ENCODE measurements at regions not wholly inside any gene's neighbourhood (a gene's known extent, or its start where the extent isn't known, plus 50 kb on each side); places are given as distances from the start of the nearest gene placed in this dataset.

DNA sequence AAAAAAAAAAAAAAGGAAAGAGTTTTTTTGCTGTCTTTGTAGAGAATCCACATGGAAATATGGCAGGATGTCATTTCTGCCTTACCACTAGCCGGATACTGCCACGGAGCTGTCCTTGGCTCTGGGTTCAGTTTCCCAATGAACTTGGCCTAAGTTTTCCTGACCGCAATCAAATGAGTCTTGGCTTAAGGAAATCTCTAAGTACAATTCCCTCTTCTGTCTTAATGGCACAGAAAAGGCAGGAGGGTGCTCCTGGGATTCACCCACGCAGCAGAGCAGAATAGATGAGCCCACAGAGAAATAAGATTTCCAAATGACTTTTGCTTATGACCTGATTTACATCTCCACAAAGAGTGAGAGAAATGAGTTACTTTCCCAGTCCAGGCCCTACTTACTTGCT, 284.0 kb upstream of the VLDLR start:
- 29% methylated on average over 4 of the region's 4 CpGs for WGBS, 2 experiments (ENCODE audit: low coverage in 1 of 2, low lambda C conversion rate in 2 of 2, missing lambda C conversion rate in 2 of 2)

GRCh38 chr9:2338777-2339365, 282.7 kb upstream of the VLDLR start:
- Histone ChIP-seq H3K36me3 (ENCODE audit: low read depth) (no peaks in the 10 kb centered on the region), H3K9ac (no peak overlapping the region), H3K79me2 (ENCODE audit: insufficient read depth) (no peaks in the 10 kb centered on the region), H3K27me3 (replicated peaks; ENCODE audit: insufficient read depth) (no peaks in the 10 kb centered on the region), H3K27ac (no peak overlapping the region), H3K9me2 (ENCODE audit: insufficient read depth) (no peaks in the 10 kb centered on the region), H3K4me2 (ENCODE audit: unreplicated experiment) (no peak overlapping the region), H4K20me1 (ENCODE audit: insufficient read depth) (no peaks in the 10 kb centered on the region), H3K4me1 (ENCODE audit: insufficient read depth) (no peaks in the 10 kb centered on the region), H3K4me3 (no peak overlapping the region), H3K9me3 (ENCODE audit: low read depth) (no peaks in the 10 kb centered on the region), H2AFZ (no peak overlapping the region), H3F3A (ENCODE audit: insufficient read depth) (no peaks in the 10 kb centered on the region)
- DNase-seq = no peak
- TF ChIP-seq EZH2 (IDR thresholded peaks at IDR 0.05; ENCODE audit: insufficient read depth, poor library complexity, severe bottlenecking) = no peak
- no peak for TF ChIP-seq EZH2phosphoT487 (IDR thresholded peaks at IDR 0.05; ENCODE audit: insufficient read depth, low read depth)
- in situ Hi-C loops (cut with MboI) = no loop called here
- 52 to 66% methylated on average over 4 of the region's 4 CpGs for WGBS, 2 experiments (ENCODE audit: low coverage in 1 of 2, low lambda C conversion rate in 2 of 2, missing lambda C conversion rate in 2 of 2)

More for the DNA sequence above, 284.0 kb upstream of the VLDLR start:
- TF ChIP-seq EZH2phosphoT487 (IDR thresholded peaks at IDR 0.05; ENCODE audit: insufficient read depth, low read depth) (no peak), EZH2 (IDR thresholded peaks at IDR 0.05; ENCODE audit: insufficient read depth, poor library complexity, severe bottlenecking) (no peak)
- in situ Hi-C loops (cut with MboI) = no loop called here
- H3K4me2 ChIP-seq (ENCODE audit: unreplicated experiment) = no peak overlapping the region
- no peaks in the 10 kb centered on the region for H3K9me3 ChIP-seq (ENCODE audit: low read depth)
- H3K9ac ChIP-seq = no peak overlapping the region
- H2AFZ ChIP-seq = no peak overlapping the region
- peak; percentile 13 for DNase-seq
- no peaks in the 10 kb centered on the region for H3K36me3 ChIP-seq (ENCODE audit: low read depth)
- no peaks in the 10 kb centered on the region for H4K20me1 ChIP-seq (ENCODE audit: insufficient read depth)
- H3K4me1 ChIP-seq (ENCODE audit: insufficient read depth) = no peaks in the 10 kb centered on the region
- H3K27ac ChIP-seq = no peak overlapping the region
- H3F3A ChIP-seq (ENCODE audit: insufficient read depth) = no peaks in the 10 kb centered on the region
- H3K9me2 ChIP-seq (ENCODE audit: insufficient read depth) = no peaks in the 10 kb centered on the region
- no peak overlapping the region for H3K4me3 ChIP-seq
- H3K79me2 ChIP-seq (ENCODE audit: insufficient read depth) = no peaks in the 10 kb centered on the region
- no peaks in the 10 kb centered on the region for H3K27me3 ChIP-seq (replicated peaks; ENCODE audit: insufficient read depth)

- in situ Hi-C loops (cut with MboI) = no loop called here
- no peaks in the 10 kb centered on the region for H3F3A ChIP-seq (ENCODE audit: insufficient read depth)
- H3K36me3 ChIP-seq (ENCODE audit: low read depth) = no peaks in the 10 kb centered on the region
- H3K4me3 ChIP-seq = no peak overlapping the region
- H3K27me3 ChIP-seq (replicated peaks; ENCODE audit: insufficient read depth) = no peaks in the 10 kb centered on the region
- no peaks in the 10 kb centered on the region for H3K9me3 ChIP-seq (ENCODE audit: low read depth)
- H3K4me2 ChIP-seq (ENCODE audit: unreplicated experiment) = no peak overlapping the region
- DNase-seq = no peak
- H3K4me1 ChIP-seq (ENCODE audit: insufficient read depth) = no peaks in the 10 kb centered on the region
- H2AFZ ChIP-seq = no peak overlapping the region
- no peak overlapping the region for H3K9ac ChIP-seq
- no peak overlapping the region for H3K27ac ChIP-seq
- WGBS, 2 experiments (ENCODE audit: low coverage in 1 of 2, low lambda C conversion rate in 2 of 2, missing lambda C conversion rate in 2 of 2) = 59 to 73% methylated on average over 6 of the region's 6 CpGs
- TF ChIP-seq EZH2phosphoT487 (IDR thresholded peaks at IDR 0.05; ENCODE audit: insufficient read depth, low read depth) (no peak), EZH2 (IDR thresholded peaks at IDR 0.05; ENCODE audit: insufficient read depth, poor library complexity, severe bottlenecking) (no peak)
- no peaks in the 10 kb centered on the region for H3K9me2 ChIP-seq (ENCODE audit: insufficient read depth)
- no peaks in the 10 kb centered on the region for H4K20me1 ChIP-seq (ENCODE audit: insufficient read depth)
- no peaks in the 10 kb centered on the region for H3K79me2 ChIP-seq (ENCODE audit: insufficient read depth)
Measured at GRCh38 chr9:2339416-2339815, 282.2 kb upstream of the VLDLR start.

DNA sequence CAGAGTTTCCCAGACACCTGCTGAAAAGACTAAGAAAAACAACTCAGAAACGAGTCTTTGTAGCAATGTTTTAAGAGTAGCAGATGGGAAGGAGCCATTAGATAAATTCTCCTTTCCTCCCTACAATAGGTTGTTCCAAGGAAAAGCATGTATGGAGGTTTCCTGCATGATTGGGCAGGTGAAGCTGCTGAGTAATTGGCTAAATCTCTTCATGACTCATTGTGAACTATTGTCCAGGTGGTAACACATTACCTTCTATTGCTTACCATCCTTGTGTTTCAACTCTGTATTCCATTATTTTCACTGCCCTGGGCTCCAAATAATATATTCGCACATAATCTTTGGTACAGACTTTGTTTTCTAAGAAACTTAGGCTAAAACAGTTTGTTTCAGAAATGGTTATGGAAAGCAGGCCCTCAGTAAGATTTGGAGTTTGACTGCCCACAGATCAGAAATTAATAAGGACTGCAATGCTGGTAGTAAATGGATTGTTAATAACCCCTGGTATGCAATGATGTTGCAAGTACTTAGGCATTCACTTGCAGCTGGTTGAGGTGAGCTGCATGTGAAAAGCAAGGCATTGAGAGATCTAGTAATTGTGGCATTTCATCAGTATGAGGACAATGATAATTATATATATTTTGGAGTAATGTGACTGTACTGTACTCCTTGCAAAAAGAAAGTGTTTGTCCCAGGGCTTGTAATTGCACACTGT, 281.4 kb upstream of the VLDLR start:
- no peak for DNase-seq

More for the DNA sequence above, 281.4 kb upstream of the VLDLR start:
- H2AFZ ChIP-seq = no peak overlapping the region
- H3F3A ChIP-seq (ENCODE audit: insufficient read depth) = no peaks in the 10 kb centered on the region
- no peaks in the 10 kb centered on the region for H3K4me1 ChIP-seq (ENCODE audit: insufficient read depth)
- H3K9ac ChIP-seq = no peak overlapping the region
- in situ Hi-C loops (cut with MboI) = no loop called here
- H3K36me3 ChIP-seq (ENCODE audit: low read depth) = no peaks in the 10 kb centered on the region
- H3K4me2 ChIP-seq (ENCODE audit: unreplicated experiment) = no peak overlapping the region
- no peaks in the 10 kb centered on the region for H3K79me2 ChIP-seq (ENCODE audit: insufficient read depth)
- H4K20me1 ChIP-seq (ENCODE audit: insufficient read depth) = no peaks in the 10 kb centered on the region
- no peaks in the 10 kb centered on the region for H3K9me2 ChIP-seq (ENCODE audit: insufficient read depth)
- no peaks in the 10 kb centered on the region for H3K9me3 ChIP-seq (ENCODE audit: low read depth)
- H3K4me3 ChIP-seq = no peak overlapping the region
- H3K27me3 ChIP-seq (replicated peaks; ENCODE audit: insufficient read depth) = no peaks in the 10 kb centered on the region
- 48 to 53% methylated on average over 2 of the region's 2 CpGs for WGBS, 2 experiments (ENCODE audit: low coverage in 1 of 2, low lambda C conversion rate in 2 of 2, missing lambda C conversion rate in 2 of 2)
- TF ChIP-seq EZH2 (IDR thresholded peaks at IDR 0.05; ENCODE audit: insufficient read depth, poor library complexity, severe bottlenecking) (no peak), EZH2phosphoT487 (IDR thresholded peaks at IDR 0.05; ENCODE audit: insufficient read depth, low read depth) (no peak)
- no peak overlapping the region for H3K27ac ChIP-seq

Data from GM23248 (cell line).